GM10248 (cell line): ENCODE measurements at regions not wholly inside any gene's neighbourhood (a gene's known extent, or its start where the extent isn't known, plus 50 kb on each side); places are given as distances from the start of the nearest gene placed in this dataset.

Experiments
- CTCF ChIA-PET: fragments of 300-600 bp; sonication (Branson Sonifier 250); formaldehyde crosslinking; extraction: SDS; loops from one replicate; lab custom pipeline; 2021; ENCODE audit warnings: antibody characterized with exemption; lab: Yijun Ruan, JAX
- POLR2A ChIA-PET: fragments of 350-650 bp; sonication (Branson Sonifier 250); formaldehyde crosslinking; extraction: SDS; loops from one replicate; lab custom pipeline; 2020; ENCODE audit warnings: antibody characterized with exemption; lab: Yijun Ruan, JAX
- DNase-seq: peaks from one replicate; pipeline ENCODE4 v3.0.0; 2012; ENCODE audit errors: extremely low spot score
- TF ChIP-seq, protein P1 (sequence below): IDR thresholded peaks from 2 replicates; pipeline ENCODE4 v1.5.1; 2012; ENCODE audit warnings: mild to moderate bottlenecking, low read depth; ENCODE audit errors: extremely low read depth, missing control alignments, control extremely low read depth

DNA sequence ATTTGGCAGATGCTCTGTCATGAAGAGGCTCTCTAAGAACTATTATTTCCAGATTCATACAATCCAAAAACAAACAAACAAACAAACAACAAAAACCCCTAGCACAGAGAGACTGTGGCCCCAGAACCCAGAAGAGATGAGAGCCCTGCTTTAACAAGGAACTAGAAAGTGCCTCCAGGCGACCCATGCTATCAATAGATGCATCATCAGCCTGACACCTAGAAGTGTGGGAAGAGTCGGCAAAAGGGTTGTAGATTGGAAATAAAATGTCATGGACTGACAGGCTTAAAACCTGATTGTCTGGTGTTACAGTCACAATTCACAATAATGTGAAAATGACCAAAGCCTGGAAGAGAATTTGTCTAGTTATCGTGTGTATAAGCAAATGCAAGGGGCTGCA, 50.6 kb upstream of the FLRT2 start:
- TF ChIP-seq, protein P1, sequence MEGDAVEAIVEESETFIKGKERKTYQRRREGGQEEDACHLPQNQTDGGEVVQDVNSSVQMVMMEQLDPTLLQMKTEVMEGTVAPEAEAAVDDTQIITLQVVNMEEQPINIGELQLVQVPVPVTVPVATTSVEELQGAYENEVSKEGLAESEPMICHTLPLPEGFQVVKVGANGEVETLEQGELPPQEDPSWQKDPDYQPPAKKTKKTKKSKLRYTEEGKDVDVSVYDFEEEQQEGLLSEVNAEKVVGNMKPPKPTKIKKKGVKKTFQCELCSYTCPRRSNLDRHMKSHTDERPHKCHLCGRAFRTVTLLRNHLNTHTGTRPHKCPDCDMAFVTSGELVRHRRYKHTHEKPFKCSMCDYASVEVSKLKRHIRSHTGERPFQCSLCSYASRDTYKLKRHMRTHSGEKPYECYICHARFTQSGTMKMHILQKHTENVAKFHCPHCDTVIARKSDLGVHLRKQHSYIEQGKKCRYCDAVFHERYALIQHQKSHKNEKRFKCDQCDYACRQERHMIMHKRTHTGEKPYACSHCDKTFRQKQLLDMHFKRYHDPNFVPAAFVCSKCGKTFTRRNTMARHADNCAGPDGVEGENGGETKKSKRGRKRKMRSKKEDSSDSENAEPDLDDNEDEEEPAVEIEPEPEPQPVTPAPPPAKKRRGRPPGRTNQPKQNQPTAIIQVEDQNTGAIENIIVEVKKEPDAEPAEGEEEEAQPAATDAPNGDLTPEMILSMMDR = no peak
- ChIA-PET POLR2A (no interaction called here), CTCF (no interaction called here)
- no peak for DNase-seq

DNA sequence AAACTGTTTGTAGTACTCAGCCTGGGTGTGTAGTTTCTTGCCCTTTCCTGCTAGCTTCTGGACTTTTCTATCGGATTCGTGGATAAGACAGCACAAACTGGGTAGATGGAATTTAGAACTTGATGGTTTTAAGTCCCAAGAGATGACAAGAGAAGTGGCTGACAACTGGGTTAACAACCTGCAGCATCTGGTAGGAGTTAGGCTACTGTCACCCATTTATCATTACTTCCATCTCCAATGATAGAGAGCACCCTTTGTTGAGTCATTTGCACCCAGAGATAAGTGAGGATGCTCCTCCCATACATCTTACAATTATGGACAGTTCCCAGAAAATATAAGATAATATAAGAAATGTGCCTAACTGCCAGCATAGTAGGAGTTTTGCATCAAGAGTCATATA, 50.2 kb upstream of the FLRT2 start:
- CTCF ChIA-PET = no interaction called here
- TF ChIP-seq, protein P1 = no peak
- DNase-seq = no peak
- POLR2A ChIA-PET = no interaction called here
